Medulla oblongata (tissue), 1 donor: ENCODE measurements at regions not wholly inside any gene's neighbourhood (a gene's known extent, or its start where the extent isn't known, plus 50 kb on each side); places are given as distances from the start of the nearest gene placed in this dataset.

Experiments used
- DNase-seq: peaks from one replicate; pipeline ENCODE4 v3.0.0-alpha.2; 2015; ENCODE audit errors: extremely low spot score

DNA sequence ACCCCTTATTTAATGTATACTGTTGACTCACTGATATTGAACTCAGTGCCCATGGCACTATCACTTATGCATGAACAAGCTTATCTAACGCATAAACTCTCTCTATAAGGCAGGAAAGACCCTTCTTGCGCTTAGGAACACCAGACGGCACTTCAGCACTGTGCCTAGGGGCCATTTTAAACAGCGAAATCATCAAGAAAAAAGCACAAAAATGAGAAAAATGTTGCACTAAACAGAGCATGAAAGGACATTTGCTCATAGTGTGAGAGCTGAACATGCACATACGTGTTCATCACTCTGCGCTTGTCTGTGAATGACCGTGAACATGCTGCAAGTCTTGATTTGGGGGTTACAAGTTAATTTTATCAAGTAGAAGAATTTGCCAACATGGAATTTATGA, 109.6 kb downstream of the WDR11 start:
- no peak for DNase-seq

- DNase-seq = peak; percentile 48
Observed at GRCh38 chr10:120961795-120962755, 110.9 kb downstream of the WDR11 start.

GRCh38 chr10:120962756-120963593, 111.8 kb downstream of the WDR11 start:
- DNase-seq = peak; percentile 41

DNA sequence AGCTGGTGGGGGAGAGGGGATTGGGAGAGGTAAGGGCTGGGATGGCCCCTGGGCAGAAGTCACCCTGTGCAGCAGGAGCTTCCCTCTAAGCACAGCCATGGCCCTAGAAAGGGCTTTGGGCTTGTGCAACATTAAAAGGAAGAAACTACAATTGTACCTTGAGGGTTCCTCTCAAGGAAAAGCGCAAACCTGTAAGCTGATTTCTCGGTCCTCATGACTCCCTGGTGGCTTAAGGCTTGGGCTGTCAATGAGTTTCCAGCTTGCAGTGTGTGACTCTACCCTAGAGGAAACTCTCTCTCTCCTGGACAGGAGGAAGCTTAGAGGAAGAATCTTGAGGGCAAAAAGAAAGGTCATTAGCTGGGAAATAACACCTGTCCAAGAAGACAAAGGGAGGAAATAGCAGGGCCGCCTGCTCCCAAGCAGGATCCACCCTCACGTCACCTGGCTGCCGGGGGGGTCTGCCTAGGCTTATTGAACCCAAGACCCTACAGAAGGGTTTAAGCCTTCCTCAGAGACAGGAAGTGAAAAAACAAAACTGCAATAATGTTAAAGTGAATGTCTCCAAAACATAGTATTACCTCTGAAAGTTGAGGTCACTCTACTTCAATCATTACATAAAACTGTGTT, 112.5 kb downstream of the WDR11 start:
- DNase-seq = no peak

DNA sequence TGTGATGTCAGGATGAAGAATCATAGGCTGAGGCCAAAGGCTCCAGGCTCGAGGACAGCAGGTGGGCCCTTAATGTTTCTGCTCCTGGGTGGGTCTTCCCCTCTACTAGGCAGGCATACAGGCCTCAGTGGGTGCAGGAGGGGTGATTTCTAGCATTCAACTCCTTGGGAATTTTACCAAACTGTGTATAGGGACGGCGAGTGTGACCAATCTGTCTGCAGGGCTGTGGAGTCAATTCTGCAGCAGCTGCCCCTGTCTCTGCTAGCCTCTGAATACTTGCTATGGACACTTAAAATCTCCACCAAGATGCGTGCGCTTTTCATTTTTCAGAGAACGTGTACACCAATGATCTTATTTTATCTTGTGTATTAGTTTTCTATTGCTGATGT, 115.5 kb downstream of the WDR11 start:
- DNase-seq = no peak

- no peak for DNase-seq
Observed at GRCh38 chr10:120969219-120969645, 118.1 kb downstream of the WDR11 start.

GRCh38 chr10:120970595-120971529, 119.7 kb downstream of the WDR11 start:
- no peak for DNase-seq

GRCh38 chr10:120971671-120972070, 120.5 kb downstream of the WDR11 start:
- no peak for DNase-seq

DNA sequence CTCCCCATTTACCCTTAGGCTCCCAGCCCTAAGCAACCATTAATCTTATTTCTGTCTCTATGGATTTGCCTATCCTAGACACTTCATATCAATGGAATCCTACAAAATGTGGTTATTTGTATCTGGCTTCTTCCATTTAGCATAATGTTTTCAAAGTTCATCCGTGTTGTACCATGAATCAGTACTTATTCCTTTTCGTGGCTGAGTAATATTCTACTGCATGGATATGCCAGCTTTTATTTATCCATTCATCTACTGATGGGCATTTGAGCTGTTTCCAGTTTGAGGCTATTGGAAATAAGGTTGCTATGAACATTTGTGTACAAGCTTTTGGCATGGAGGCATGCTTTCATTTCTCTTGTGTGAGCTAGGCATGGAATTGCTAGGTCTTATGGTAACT, 121.1 kb downstream of the WDR11 start:
- no peak for DNase-seq

DNA sequence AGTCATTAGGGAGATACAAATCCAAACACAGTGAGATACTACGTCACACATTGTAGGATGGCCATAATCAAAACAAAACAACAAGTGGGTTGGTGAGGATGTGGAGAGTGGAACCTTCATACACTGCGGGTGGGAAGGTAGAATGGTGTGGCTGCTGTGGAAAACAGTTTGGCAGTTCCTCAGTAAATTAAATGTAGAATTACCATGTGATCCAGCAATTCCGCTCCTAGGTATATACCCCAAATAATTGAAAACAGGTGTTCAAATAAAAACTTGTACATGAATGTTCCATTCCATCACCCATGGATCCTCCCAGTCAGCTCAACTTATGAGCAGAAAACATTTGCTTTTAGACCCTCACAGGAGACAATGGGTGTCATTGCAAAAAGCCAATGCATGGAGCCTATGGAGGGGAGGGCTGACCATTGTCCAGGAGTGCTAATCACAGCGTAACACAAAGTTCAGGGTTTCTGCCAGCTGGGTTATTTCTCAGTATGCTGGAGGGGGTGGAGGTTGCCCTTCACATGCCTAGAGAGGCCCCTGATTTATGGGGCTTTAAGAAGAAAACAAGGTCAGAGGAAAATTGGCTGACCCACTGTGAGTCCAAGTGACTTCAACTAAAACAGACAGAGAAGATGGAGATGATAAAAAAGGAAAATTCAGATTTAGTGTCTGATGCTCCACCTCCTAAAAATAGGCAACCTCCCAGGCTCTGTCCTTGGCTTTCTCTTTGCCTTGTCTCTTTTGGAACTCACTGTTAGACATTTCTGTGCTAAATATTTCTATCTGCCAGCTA, 124.1 kb downstream of the WDR11 start:
- DNase-seq = no peak

DNA sequence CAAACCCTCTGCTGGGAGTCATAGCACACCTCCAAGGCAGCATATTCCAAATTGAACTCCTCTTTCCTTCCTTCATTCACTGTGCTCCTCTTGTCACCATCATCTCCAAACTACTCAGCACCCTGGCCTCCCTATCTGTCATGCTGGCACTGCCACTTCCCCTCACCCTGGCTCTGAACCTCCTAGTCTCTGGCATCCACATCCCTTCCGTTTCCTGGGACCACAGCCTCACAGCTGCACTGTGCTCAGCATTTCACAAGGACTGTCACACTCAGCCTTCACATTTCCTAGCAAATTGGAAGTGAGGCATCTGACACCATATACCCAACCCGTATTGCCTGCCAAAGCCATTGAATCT, 124.7 kb downstream of the WDR11 start:
- no peak for DNase-seq

DNA sequence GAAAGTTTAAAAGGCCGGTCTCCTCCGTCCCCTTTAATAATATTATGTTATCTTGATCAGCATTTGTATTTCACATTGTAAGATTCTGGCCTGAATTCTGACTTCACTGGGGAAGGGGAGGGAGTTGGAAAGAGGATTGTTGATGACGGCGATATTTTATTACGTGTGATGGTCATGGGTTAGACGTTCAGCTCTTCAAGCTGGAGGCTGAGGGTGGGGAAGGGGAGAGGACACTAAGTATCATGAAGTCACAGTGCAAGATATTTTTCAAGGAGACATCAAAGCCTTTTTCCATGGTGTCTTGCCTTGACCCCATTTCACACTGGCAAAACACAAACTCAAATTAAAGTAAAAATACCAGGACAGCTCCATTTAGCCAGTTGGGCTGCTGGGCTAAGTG, 126.7 kb downstream of the WDR11 start:
- no peak for DNase-seq

- DNase-seq = no peak
Observed at GRCh38 chr10:120978589-120979252, 127.6 kb downstream of the WDR11 start.

- DNase-seq = peak; percentile 13
Observed at GRCh38 chr10:120979435-120980278, 128.5 kb downstream of the WDR11 start.

- no peak for DNase-seq
Observed at GRCh38 chr10:120980279-120981255, 129.4 kb downstream of the WDR11 start.

- no peak for DNase-seq
Observed at GRCh38 chr10:120981601-120982391, 130.6 kb downstream of the WDR11 start.

DNA sequence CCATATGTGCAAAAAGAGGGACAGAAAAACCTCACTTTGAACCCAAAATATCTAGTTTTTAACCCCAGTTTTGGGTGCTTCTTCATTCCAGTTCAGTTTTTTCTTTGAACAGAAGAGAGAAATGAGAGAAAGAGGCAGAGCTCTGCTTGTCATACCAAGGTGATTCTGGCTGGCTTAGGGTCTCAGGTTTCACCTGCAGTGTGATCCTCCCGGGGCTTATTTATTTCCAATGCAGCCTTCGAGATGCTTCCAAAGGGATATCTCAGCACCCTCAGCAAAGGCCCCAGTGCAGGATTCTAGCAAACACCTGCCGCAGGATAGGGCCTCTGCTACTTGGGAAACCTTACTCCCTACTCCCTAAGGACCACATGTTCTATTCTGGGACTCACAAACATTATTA, 131.3 kb downstream of the WDR11 start:
- DNase-seq = no peak
